PC-9 (cell line): ENCODE measurements at regions not wholly inside any gene's neighbourhood (a gene's known extent, or its start where the extent isn't known, plus 50 kb on each side); places are given as distances from the start of the nearest gene placed in this dataset.
A peak's percentile ranks its signal among the peaks of the same experiment; 100 is the strongest.

Experiments used
- BruUV-seq: library from RNA; stranded (reverse); fragments of 400-500 nt; replicated peaks from 2 replicates; lab custom pipeline; 2021; lab: Mats Ljungman, UMichigan
- CTCF ChIA-PET: fragments of 300-600 bp; sonication (Branson Sonifier 250); formaldehyde crosslinking; loops from one replicate; lab custom pipeline; 2022; ENCODE audit warnings: antibody characterized with exemption; lab: Charles Lee
- POLR2A ChIA-PET: fragments of 300-600 bp; sonication (Branson Sonifier 250); formaldehyde crosslinking; loops from one replicate; lab custom pipeline; 2022; ENCODE audit warnings: antibody characterized with exemption; ENCODE audit not compliant: unreplicated experiment; lab: Charles Lee
- DNase-seq, 2 experiments: peaks; one replicate each; pipeline versions ENCODE4 v3.0.0 to v3.0.0-alpha.2; 2015 to 2022; ENCODE audit warnings: mixed read lengths in 1 of 2
- H2AFZ ChIP-seq: fragments of 200-600 bp; sonication (generic); 2 replicates; pipeline ENCODE4 v1.8.1; 2017; ENCODE audit warnings: antibody characterized with exemption
- H3F3A ChIP-seq: fragments of 200-600 bp; sonication (generic); 2 replicates; pipeline ENCODE4 v1.8.1; 2017; ENCODE audit warnings: antibody characterized with exemption, mild to moderate bottlenecking, low read depth; ENCODE audit not compliant: insufficient read depth
- H3K27ac ChIP-seq: fragments of 200-600 bp; sonication (generic); 2 replicates; pipeline ENCODE4 v1.6.1; 2016; ENCODE audit warnings: mixed run types
- H3K27me3 ChIP-seq: fragments of 200-600 bp; sonication (generic); 2 replicates; pipeline ENCODE4 v1.6.1; 2016; ENCODE audit warnings: low read depth, mixed run types; ENCODE audit not compliant: insufficient read depth
- H3K36me3 ChIP-seq: fragments of 200-600 bp; sonication (generic); 2 replicates; pipeline ENCODE4 v1.6.1; 2016; ENCODE audit warnings: low read depth, mixed run types
- H3K4me1 ChIP-seq: fragments of 200-600 bp; sonication (generic); replicated peaks from 2 replicates; pipeline ENCODE4 v1.6.1; 2016; ENCODE audit warnings: mixed run types; ENCODE audit not compliant: insufficient read depth
- H3K4me2 ChIP-seq: fragments of 200-600 bp; sonication (generic); 2 replicates; pipeline ENCODE4 v1.6.1; 2017; ENCODE audit warnings: mixed run types
- H3K4me3 ChIP-seq: fragments of 200-600 bp; sonication (generic); 2 replicates; pipeline ENCODE4 v1.6.1; 2016; ENCODE audit warnings: mixed run types
- H3K79me2 ChIP-seq: fragments of 200-600 bp; sonication (generic); 2 replicates; pipeline ENCODE4 v1.6.1; 2017; ENCODE audit warnings: low read depth, mixed run types
- H3K9me2 ChIP-seq: fragments of 200-600 bp; sonication (generic); 2 replicates; pipeline ENCODE4 v1.8.1; 2017; ENCODE audit warnings: mild to moderate bottlenecking; ENCODE audit not compliant: insufficient read depth
- H3K9me3 ChIP-seq: fragments of 200-600 bp; sonication (generic); 2 replicates; pipeline ENCODE4 v1.8.1; 2016; ENCODE audit warnings: low read depth; ENCODE audit not compliant: insufficient read depth
- H4K20me1 ChIP-seq: fragments of 200-600 bp; sonication (generic); 2 replicates; pipeline ENCODE4 v1.8.1; 2017; ENCODE audit not compliant: insufficient read depth
- EZH2 ChIP-seq: fragments of 200-600 bp; sonication (generic); IDR thresholded peaks from 2 replicates; pipeline ENCODE4 v1.8.0; 2017; ENCODE audit warnings: antibody characterized with exemption, low read depth
- intact Hi-C: fragments of 100-400 bp; cut with micrococcal nuclease; formaldehyde crosslinking; loops from one replicate; pipeline ENCODE4 v1.10.0; 2022; ENCODE audit not compliant: unreplicated experiment
- TF ChIP-seq, protein P1 (sequence below): fragments of 200-600 bp; sonication (generic); conservative IDR thresholded peaks from 2 replicates; pipeline ENCODE4 v1.6.1; 2017; ENCODE audit warnings: mixed run types, antibody characterized with exemption, mild to moderate bottlenecking, moderate library complexity

DNA sequence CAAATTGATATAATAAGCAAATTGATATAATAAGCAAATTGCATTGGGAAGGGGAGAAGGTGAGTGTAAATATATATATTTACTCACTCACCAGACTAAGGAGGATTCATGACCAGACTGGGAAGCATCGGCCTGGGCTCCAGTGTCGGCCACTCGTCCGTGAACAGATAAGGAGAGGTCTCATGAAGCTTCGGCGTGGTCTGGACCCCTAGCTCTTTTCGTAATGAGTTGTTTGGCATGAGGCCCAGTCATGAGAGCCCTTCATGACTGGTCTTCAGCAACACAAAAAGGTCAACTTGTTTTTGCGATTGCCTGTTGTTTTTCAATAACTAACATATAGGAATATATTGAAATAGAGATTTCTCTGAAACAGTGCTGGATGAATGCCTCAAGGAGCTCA, 222.9 kb upstream of the KCNK2 start:
- H3K4me2 ChIP-seq = no peak overlapping the region
- BruUV-seq = no TSS peak
- H3K9me3 ChIP-seq = peaks cover 13% of the 10 kb centered on the region
- H3K79me2 ChIP-seq = no peaks in the 10 kb centered on the region
- H2AFZ ChIP-seq = no peak overlapping the region
- H3K36me3 ChIP-seq = no peaks in the 10 kb centered on the region
- H3K4me1 ChIP-seq = peaks cover 2% of the 10 kb centered on the region; the same call in 1 of the 2 replicates
- H3K27ac ChIP-seq = no peak overlapping the region
- no peak overlapping the region for H3K4me3 ChIP-seq
- TF ChIP-seq, protein P1, sequence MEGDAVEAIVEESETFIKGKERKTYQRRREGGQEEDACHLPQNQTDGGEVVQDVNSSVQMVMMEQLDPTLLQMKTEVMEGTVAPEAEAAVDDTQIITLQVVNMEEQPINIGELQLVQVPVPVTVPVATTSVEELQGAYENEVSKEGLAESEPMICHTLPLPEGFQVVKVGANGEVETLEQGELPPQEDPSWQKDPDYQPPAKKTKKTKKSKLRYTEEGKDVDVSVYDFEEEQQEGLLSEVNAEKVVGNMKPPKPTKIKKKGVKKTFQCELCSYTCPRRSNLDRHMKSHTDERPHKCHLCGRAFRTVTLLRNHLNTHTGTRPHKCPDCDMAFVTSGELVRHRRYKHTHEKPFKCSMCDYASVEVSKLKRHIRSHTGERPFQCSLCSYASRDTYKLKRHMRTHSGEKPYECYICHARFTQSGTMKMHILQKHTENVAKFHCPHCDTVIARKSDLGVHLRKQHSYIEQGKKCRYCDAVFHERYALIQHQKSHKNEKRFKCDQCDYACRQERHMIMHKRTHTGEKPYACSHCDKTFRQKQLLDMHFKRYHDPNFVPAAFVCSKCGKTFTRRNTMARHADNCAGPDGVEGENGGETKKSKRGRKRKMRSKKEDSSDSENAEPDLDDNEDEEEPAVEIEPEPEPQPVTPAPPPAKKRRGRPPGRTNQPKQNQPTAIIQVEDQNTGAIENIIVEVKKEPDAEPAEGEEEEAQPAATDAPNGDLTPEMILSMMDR = no peak
- TF ChIP-seq EZH2 = no peak
- H3K9me2 ChIP-seq = no peaks in the 10 kb centered on the region
- intact Hi-C loops = no loop called here
- H3K27me3 ChIP-seq = no peaks in the 10 kb centered on the region
- H3F3A ChIP-seq = no peaks in the 10 kb centered on the region
- no peak for DNase-seq
- ChIA-PET CTCF (no interaction called here), POLR2A (no interaction called here)
- H4K20me1 ChIP-seq = no peaks in the 10 kb centered on the region

DNA sequence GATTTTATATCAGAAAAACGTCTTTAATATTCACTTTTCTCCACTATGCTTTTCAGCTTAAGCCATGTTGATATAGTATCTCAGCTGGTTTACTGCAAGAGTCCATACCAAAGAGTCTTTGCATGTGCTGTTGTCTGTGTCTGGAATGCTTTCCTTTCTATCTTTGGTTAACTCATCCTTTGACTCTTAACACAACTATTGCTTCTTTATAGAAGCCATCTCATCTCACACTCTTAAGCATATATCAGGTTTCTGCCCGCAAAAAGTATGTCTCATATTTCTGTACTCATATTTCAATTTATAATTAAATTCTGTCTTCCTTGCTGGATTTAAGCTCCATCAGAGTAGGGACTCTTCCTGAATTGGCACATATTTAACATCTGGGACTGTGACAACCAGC, 220.9 kb upstream of the KCNK2 start:
- Histone ChIP-seq H3K4me1 (peaks cover 13% of the 10 kb centered on the region; the same call in 1 of the 2 replicates), H3K4me3 (no peak overlapping the region), H3K4me2 (no peak overlapping the region), H3K9me3 (peaks cover 27% of the 10 kb centered on the region), H3K79me2 (no peaks in the 10 kb centered on the region), H3K27ac (no peak overlapping the region), H2AFZ (peak overlapping the region; percentile 60; the same call in 1 of the 2 replicates), H3K27me3 (no peaks in the 10 kb centered on the region), H3K9me2 (no peaks in the 10 kb centered on the region), H4K20me1 (no peaks in the 10 kb centered on the region), H3K36me3 (no peaks in the 10 kb centered on the region), H3F3A (peaks cover 11% of the 10 kb centered on the region; the same call in 1 of the 2 replicates)
- intact Hi-C loops = no loop called here
- ChIA-PET CTCF (no interaction called here), POLR2A (no interaction called here)
- no TSS peak for BruUV-seq
- TF ChIP-seq, protein P1 = no peak
- no peak for TF ChIP-seq EZH2
- no peak for DNase-seq

DNA sequence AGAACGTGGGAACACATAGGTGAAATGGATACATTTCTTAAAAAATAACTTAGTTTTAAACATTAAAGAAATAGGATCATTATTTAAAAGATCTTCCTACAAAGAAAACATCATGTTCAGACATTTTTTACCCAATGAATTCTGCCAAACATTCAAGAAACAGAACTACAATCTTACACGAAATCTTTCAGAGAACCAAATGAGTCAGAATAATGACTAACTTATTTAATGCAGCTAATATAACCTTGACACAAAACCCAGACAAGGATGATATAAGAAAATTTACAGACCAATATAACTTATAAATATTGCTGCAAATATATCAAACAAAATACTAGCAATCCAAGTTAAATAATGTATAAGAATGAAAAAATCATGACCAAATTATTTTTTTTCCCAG, 220.1 kb upstream of the KCNK2 start:
- Histone ChIP-seq H2AFZ (no peak overlapping the region), H4K20me1 (no peaks in the 10 kb centered on the region), H3K4me3 (no peak overlapping the region), H3K9me3 (peaks cover 27% of the 10 kb centered on the region), H3K4me1 (peaks cover 13% of the 10 kb centered on the region; the same call in 1 of the 2 replicates), H3K4me2 (no peak overlapping the region), H3K27ac (no peak overlapping the region), H3K9me2 (no peaks in the 10 kb centered on the region), H3K79me2 (no peaks in the 10 kb centered on the region), H3K36me3 (no peaks in the 10 kb centered on the region), H3K27me3 (no peaks in the 10 kb centered on the region), H3F3A (peaks cover 11% of the 10 kb centered on the region; the same call in 1 of the 2 replicates)
- intact Hi-C loops = no loop called here
- CTCF ChIA-PET = no interaction called here
- DNase-seq = no peak
- POLR2A ChIA-PET = no interaction called here
- TF ChIP-seq, protein P1 = no peak
- TF ChIP-seq EZH2 = no peak
- BruUV-seq = no TSS peak
